Pancreas (tissue), 10 donors: ENCODE measurements at regions not wholly inside any gene's neighbourhood (a gene's known extent, or its start where the extent isn't known, plus 50 kb on each side); places are given as distances from the start of the nearest gene placed in this dataset.
A peak's percentile ranks its signal among the peaks of the same experiment; 100 is the strongest.

Source experiments
- ATAC-seq, 4 donors: fragments of 200-7000 bp; cut with Tn5 transposase; one replicate each; pipeline versions ENCODE4 v1.8.0 to v1.9.1; 2020; ENCODE audit warnings: mild to moderate bottlenecking in 4 of 4, moderate library complexity in 4 of 4
- DNase-seq, 6 donors: peaks; one replicate each; pipeline ENCODE4 v3.0.0-alpha.2; 2020
- FAIRE-seq: peaks from 2 replicates; lab custom pipeline; 2012; peaks lifted over from hg19 to GRCh38; lab: Jason Lieb, UNC
- H3K27ac ChIP-seq, 4 donors: fragments of 200-600 bp; sonication (generic); 1 replicate in 3 of 4; 2 replicates in 1 of 4; pipeline versions ENCODE4 v1.5.0 to v1.8.0; 2020
- H3K27me3 ChIP-seq, 4 donors: fragments of 200-600 bp; one replicate each; pipeline ENCODE4 v1.8.0; 2021
- H3K36me3 ChIP-seq, 3 donors: fragments of 200-600 bp; sonication (generic) in 1 of 3; one replicate each; pipeline versions ENCODE4 v1.5.0 to v1.8.0; 2020 to 2021
- H3K4me1 ChIP-seq, 3 donors: fragments of 200-600 bp; one replicate each; pipeline ENCODE4 v1.8.0; 2021
- H3K4me3 ChIP-seq, 4 donors: fragments of 200-600 bp; sonication (generic) in 2 of 4; one replicate each; pipeline versions ENCODE4 v1.5.0 to v1.8.0; 2020 to 2021
- H3K9me3 ChIP-seq, 4 donors: fragments of 200-600 bp; one replicate each; pipeline ENCODE4 v1.8.0; 2021
- WGBS, 2 donors: extraction: QIAGEN DNeasy Blood & Tissue Kit; methylation state at CpG; one replicate each; pipeline ENCODE4 v1.1.7; 2013; 5-methylcytosine and 5-hydroxymethylcytosine counted together
- intact Hi-C, 3 donors: fragments of 100-400 bp; cut with DNase I; formaldehyde crosslinking; loops; one replicate each; pipeline versions ENCODE4 v1.11.1 to v1.14.2; 2022
- TF ChIP-seq, protein P1 (sequence below), 4 donors: fragments of 200-600 bp; sonication (generic) in 3 of 4; IDR thresholded peaks; one replicate each; pipeline versions ENCODE4 v1.5.0 to v1.8.0; 2021; ENCODE audit warnings: antibody characterized with exemption in 4 of 4
- donor health status: healthy with polysubstance abuse.
- donor health status: DM: no; HTN: no; CAD: no; lungs with moderate emphysema.
- donor health status: DM: no; HTN: no; CAD: no.
- donor health status: control.
- donor health status: control.
- donor health status: Bipolar disorder and iron deficiency.
- donor health status: DM: yes; HTN: yes; CAD: no.
- donor health status: DM: no; HTN: no; CAD: no.
- donor health status: DM: no; HTN: no; CAD: no.
- donor health status: DM: yes; HTN: yes; CAD: no.

DNA sequence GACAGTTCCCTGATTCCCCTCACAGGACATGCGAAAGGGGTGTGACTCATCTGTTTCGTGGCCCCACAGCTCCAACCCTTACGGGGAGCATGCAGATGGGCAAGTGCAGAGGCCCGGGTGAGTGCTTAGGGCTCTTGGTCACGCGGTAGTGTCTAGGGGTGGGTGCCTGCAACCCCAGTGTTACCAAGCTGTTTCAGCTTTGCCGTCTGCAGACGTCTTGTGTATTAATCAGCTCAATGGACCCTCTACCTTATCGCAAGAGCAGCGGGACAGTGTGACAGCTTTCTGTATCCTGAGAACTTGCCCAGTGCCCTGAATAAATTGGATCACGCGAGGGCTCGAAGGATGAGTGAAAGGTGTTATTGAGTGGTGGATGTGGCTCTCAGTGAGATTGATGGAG lies 816.4 kb upstream of the ANO3 start:
- ATAC-seq (no peak), FAIRE-seq (no peak), DNase-seq (peak in 1 of 6 donors; percentile 28)
- Histone ChIP-seq H3K9me3 (no peaks in the 10 kb centered on the region), H3K27ac (no peak overlapping the region), H3K4me3 (no peak overlapping the region), H3K36me3 (no peaks in the 10 kb centered on the region), H3K4me1 (no peaks in the 10 kb centered on the region), H3K27me3 (no peaks in the 10 kb centered on the region)
- intact Hi-C loops = no loop called here
- TF ChIP-seq, protein P1, sequence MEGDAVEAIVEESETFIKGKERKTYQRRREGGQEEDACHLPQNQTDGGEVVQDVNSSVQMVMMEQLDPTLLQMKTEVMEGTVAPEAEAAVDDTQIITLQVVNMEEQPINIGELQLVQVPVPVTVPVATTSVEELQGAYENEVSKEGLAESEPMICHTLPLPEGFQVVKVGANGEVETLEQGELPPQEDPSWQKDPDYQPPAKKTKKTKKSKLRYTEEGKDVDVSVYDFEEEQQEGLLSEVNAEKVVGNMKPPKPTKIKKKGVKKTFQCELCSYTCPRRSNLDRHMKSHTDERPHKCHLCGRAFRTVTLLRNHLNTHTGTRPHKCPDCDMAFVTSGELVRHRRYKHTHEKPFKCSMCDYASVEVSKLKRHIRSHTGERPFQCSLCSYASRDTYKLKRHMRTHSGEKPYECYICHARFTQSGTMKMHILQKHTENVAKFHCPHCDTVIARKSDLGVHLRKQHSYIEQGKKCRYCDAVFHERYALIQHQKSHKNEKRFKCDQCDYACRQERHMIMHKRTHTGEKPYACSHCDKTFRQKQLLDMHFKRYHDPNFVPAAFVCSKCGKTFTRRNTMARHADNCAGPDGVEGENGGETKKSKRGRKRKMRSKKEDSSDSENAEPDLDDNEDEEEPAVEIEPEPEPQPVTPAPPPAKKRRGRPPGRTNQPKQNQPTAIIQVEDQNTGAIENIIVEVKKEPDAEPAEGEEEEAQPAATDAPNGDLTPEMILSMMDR (IDR thresholded peaks at IDR 0.05) = no peak
- WGBS, 2 donors = 79 to 90% methylated on average over 13 of the region's 13 CpGs

DNA sequence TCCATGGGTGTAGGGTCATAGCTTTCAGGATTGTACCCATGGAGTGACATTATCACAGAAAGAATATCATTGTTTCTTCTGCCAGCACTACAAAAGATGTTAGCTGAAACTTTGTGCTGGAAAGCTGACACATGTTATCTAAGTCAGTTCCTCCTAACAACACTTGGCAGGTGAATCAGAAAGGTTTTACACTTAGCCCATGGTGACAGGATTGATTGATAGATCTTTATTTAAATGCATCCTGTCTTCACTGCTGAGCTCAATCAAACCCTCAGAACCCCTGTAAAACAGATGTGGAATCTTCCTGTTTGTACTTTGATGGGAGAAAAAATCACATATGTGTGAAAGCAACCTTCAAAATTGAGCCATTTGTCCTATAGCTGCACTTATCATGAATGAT lies 811.5 kb upstream of the ANO3 start:
- FAIRE-seq = no peak
- Histone ChIP-seq H3K27me3 (no peaks in the 10 kb centered on the region), H3K36me3 (no peaks in the 10 kb centered on the region), H3K4me3 (no peak overlapping the region), H3K9me3 (no peaks in the 10 kb centered on the region), H3K27ac (no peak overlapping the region), H3K4me1 (no peaks in the 10 kb centered on the region)
- DNase-seq = no peak
- no peak for ATAC-seq
- TF ChIP-seq, protein P1 (IDR thresholded peaks at IDR 0.05) = no peak
- intact Hi-C loops = no loop called here

DNA sequence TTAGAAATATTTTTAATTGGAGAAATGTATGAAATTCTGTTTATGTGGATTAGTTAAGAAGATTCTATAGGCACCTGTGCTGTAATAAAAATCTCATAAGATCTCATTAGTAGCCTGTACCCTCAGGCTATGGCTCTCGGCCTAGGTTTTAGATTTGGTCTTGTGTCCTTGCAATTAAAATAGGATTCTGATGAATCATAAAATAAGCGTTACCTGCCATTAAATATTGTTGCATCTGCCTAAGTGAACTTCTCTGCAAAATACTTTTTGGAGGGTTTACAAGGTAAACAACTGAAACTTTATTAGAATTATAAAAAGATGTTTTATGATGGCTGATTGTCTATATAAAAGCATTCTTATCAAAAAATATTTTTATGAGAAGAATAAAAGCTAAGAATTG lies 804.1 kb upstream of the ANO3 start:
- Histone ChIP-seq H3K27me3 (no peaks in the 10 kb centered on the region), H3K9me3 (no peaks in the 10 kb centered on the region), H3K4me1 (no peaks in the 10 kb centered on the region), H3K36me3 (no peaks in the 10 kb centered on the region), H3K4me3 (no peak overlapping the region), H3K27ac (no peak overlapping the region)
- TF ChIP-seq, protein P1 (IDR thresholded peaks at IDR 0.05) = no peak
- no peak for DNase-seq
- no peak for FAIRE-seq
- intact Hi-C loops = no loop called here
- ATAC-seq = no peak
- WGBS, 2 donors = 66 to 71% methylated on average over 2 of the region's 2 CpGs

DNA sequence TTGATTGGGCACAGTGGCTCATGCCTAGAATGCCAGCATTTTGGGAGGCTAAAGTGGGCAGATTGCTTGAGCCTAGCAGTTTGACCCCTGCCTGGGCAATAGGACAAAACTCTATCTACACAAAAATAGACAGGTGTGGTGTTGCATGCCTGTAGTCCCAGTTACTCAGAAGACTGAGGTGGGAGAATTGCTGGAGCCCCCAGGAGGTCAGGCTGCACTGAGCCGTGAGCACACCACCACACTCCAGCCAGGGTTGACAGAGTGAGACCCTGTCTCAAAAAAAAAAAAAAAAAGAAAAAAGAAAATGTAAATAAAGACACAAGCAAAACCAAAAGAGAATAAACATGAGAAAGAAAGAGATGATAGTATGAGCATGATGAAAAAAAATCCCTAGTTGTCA lies 802.4 kb upstream of the ANO3 start:
- no peak for ATAC-seq
- H3K27ac ChIP-seq = no peak overlapping the region
- 36 to 39% methylated on average over 1 of the region's 1 CpG for WGBS, 2 donors
- H3K36me3 ChIP-seq = no peaks in the 10 kb centered on the region
- DNase-seq = no peak
- H3K9me3 ChIP-seq = no peaks in the 10 kb centered on the region
- H3K4me3 ChIP-seq = no peak overlapping the region
- no peak for FAIRE-seq
- H3K4me1 ChIP-seq = no peaks in the 10 kb centered on the region
- H3K27me3 ChIP-seq = no peaks in the 10 kb centered on the region
- intact Hi-C loops = no loop called here
- TF ChIP-seq, protein P1 (IDR thresholded peaks at IDR 0.05) = no peak

DNA sequence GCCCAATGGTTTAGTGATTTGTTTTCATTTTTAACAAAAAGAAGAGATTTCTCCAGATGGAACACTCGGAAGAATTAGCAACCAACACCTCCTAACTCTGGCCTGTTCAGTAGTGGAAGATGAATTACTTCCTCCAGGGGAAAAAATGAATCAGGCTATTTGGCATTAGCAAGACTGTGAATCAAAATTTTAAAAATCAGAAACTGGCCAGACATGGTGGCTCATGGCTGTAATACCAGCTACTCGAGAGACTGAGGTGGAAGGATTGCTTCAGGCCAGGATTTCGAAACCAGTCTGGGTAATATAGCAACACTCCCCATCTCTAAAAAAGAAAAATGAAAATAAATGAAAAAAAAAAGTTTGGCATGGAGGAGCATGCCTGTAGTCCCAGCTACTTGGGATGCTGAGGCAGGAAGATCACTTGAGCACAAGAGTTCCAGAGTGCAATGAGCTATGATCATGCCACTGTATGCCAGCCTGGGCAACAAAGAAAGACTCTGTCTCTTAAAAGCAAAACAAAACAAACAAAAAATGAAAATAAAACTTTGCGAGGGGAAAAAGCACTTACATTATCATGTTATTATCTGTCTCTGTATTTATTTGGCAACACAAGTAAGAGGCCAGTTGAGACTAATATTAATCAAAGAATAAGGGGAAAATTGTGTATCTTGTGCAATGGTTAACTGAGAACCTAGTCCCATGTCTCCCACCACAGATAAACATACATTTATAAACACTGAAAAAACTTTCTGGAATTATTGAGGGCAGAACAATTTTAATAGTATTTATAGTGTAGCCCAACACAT lies 796.3 kb upstream of the ANO3 start:
- FAIRE-seq = no peak
- H3K4me3 ChIP-seq = no peak overlapping the region

More for the DNA sequence above, 796.3 kb upstream of the ANO3 start:
- H3K4me1 ChIP-seq = no peaks in the 10 kb centered on the region
- DNase-seq (no peak), ATAC-seq (peak in 2 of 4 donors; percentile 14 to 61)
- H3K27ac ChIP-seq = no peak overlapping the region
- WGBS, 2 donors = 47 to 60% methylated on average over 4 of the region's 4 CpGs
- TF ChIP-seq, protein P1 (IDR thresholded peaks at IDR 0.05) = no peak
- no peaks in the 10 kb centered on the region for H3K9me3 ChIP-seq
- H3K36me3 ChIP-seq = no peaks in the 10 kb centered on the region
- intact Hi-C loops = no loop called here
- no peaks in the 10 kb centered on the region for H3K27me3 ChIP-seq
